ENCODE measurements at regions not wholly inside any gene's neighbourhood (a gene's known extent, or its start where the extent isn't known, plus 50 kb on each side); places are given as distances from the start of the nearest gene placed in this dataset.

DNA sequence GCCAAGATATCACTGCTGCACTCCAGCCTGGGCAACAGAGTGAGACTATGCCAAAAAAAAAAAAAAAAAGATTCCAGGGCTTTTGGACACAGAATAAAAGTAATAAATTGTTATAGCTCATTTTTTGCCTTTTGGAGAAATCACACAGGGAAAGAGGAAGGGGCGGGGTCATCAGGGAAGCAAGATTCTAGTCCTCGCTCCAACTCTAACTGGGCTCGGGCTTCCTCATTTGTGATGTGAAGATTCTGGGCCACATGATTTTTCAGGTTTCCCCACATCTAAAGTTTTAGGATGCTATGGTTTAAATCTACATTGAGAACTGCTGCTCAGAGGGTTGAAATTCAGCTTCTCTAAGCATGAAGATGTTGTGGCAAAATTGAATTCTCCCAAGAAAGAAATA, 179.3 kb upstream of the PLXNA2 start:
- TF ChIP-seq POU2F2 (IDR thresholded peaks at IDR 0.05; ENCODE audit: low read depth, low read length), result no peak
- TF ChIP-seq POLR2A (IDR thresholded peaks at IDR 0.05; ENCODE audit: low read depth, low read length), result no peak
- no peak for TF ChIP-seq SPI1 (IDR thresholded peaks at IDR 0.05; ENCODE audit: low read depth, low read length)
- FAIRE-seq (no peak), DNase-seq (ENCODE audit: insufficient read length, low spot score) (no peak)

DNA sequence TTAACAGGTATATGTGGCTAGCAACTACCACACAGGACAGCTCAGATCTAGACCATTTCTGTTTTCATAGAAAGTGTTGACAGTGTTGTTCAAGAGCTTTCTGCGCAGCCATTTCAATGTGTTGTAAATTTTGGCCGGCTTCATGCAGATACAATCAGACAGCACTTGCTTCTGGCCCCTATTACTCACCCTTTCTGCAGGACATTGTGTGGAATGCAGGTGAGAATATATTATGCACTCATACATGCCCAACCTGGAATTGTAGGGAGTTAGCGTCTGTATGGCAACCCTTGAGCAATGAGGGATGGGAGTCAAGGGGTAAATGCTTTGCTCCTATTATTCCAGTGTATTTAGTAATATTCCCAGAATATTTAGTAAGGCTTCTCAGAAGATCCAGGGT, 180.9 kb upstream of the PLXNA2 start:
- TF ChIP-seq SPI1 (IDR thresholded peaks at IDR 0.05; ENCODE audit: low read depth, low read length) (no peak), POU2F2 (IDR thresholded peaks at IDR 0.05; ENCODE audit: low read depth, low read length) (no peak), POLR2A (IDR thresholded peaks at IDR 0.05; ENCODE audit: low read depth, low read length) (no peak), POLR2AphosphoS5 (IDR thresholded peaks at IDR 0.05; ENCODE audit: low read depth, low read length) (no peak), PAX5 (IDR thresholded peaks at IDR 0.05; ENCODE audit: insufficient read depth, low read length, severe bottlenecking) (no peak), TAF1 (IDR thresholded peaks at IDR 0.05; ENCODE audit: low read depth, low read length) (no peak)
- no peak for FAIRE-seq
- no peak for DNase-seq (ENCODE audit: insufficient read length, low spot score)

DNA sequence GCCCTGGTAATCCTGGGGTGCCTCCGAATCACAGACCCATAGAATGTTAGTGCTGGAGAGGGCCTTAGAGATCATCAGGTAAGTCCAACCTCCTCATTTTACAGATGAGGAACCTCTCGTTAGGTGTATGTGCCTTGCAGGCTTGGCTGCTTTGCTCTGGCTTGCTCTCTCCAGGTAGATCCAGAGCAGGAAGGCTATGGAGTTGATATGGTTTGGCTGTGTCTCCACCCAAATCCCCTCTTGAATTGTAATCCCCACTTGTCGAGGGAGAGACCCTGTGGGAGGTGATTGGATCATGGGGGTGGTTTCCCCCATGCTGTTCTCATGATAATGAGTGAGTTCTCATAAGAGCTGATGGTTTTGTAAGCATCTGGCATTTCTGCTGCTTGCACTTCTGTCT, 186.0 kb upstream of the PLXNA2 start:
- TF ChIP-seq TAF1 (IDR thresholded peaks at IDR 0.05; ENCODE audit: low read depth, low read length), result no peak
- TF ChIP-seq SPI1 (IDR thresholded peaks at IDR 0.05; ENCODE audit: low read depth, low read length), result no peak
- no peak for TF ChIP-seq POU2F2 (IDR thresholded peaks at IDR 0.05; ENCODE audit: low read depth, low read length)

DNA sequence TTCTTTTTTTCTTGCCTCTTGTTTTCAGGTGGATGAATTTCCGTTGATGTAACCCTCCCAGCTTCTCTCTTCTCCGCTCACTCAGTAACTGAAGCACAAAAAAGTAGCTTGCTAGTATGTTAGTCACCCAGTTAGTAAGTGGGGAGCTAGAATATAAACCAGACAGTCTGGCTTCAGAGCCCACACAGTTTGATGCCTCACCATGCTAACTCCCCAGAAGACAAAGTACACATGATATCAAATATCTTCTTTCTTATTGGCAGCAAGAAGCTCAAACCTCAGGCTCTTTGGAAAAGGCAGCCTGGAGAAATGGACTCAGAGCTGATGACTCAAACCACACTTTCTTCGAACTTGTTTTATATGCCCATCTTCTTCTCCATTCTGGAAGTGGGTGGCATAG, 187.5 kb upstream of the PLXNA2 start:
- no peak for FAIRE-seq
- TF ChIP-seq POU2F2 (IDR thresholded peaks at IDR 0.05; ENCODE audit: low read depth, low read length), result no peak
- TF ChIP-seq TAF1 (IDR thresholded peaks at IDR 0.05; ENCODE audit: low read depth, low read length), result no peak
- TF ChIP-seq POLR2AphosphoS5 (IDR thresholded peaks at IDR 0.05; ENCODE audit: low read depth, low read length), result no peak

More for the DNA sequence above, 186.0 kb upstream of the PLXNA2 start:
- FAIRE-seq (no peak), DNase-seq (ENCODE audit: insufficient read length, low spot score) (no peak)

DNA sequence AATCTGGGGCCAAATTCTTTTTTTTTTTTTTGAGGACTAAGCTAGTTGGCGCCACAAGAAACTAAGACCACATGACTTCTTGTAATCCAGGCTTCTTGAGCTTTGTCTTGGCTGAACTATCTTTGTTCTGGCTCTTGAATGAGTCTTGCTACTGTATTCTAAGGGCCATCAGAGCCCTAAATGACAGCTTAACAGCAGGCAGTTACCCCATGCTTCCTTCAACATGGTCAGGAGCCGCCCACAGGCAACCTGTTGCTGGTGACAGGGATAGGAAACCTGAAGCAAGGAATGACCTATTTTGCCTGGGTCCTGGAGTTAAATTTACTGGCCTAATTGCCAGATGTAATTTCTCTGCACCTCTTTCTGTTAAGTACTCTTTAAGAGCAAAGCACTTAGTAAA, 188.2 kb upstream of the PLXNA2 start:
- no peak for TF ChIP-seq POLR2AphosphoS5 (IDR thresholded peaks at IDR 0.05; ENCODE audit: low read depth, low read length)
- TF ChIP-seq POU2F2 (IDR thresholded peaks at IDR 0.05; ENCODE audit: low read depth, low read length), result no peak
- no peak for TF ChIP-seq POLR2A (IDR thresholded peaks at IDR 0.05; ENCODE audit: low read depth, low read length)
- no peak for TF ChIP-seq PAX5 (IDR thresholded peaks at IDR 0.05; ENCODE audit: insufficient read depth, low read length, severe bottlenecking)
- no peak for TF ChIP-seq TAF1 (IDR thresholded peaks at IDR 0.05; ENCODE audit: low read depth, low read length)
- no peak for TF ChIP-seq SPI1 (IDR thresholded peaks at IDR 0.05; ENCODE audit: low read depth, low read length)
- FAIRE-seq (no peak), DNase-seq (ENCODE audit: insufficient read length, low spot score) (no peak)

More for the DNA sequence above, 187.5 kb upstream of the PLXNA2 start:
- DNase-seq (ENCODE audit: insufficient read length, low spot score), result no peak

DNA sequence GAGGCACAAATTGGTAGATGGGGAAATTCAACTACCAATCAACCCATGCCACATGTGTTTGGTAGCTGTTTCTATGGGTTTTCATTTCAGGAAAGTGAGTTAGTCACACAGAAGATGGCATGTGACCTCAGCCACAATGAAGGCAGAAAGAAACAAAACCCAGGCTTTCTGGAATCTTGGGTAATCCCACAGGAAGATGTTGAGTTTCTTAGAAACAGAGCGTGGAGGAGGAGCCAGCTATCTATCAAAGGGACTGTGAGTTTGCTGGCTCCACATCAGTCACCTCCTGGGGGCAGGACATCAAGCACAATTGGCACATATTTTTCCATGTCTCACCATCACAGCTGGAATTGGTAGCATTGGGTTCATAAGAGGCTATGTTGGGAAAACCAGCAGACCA, 188.9 kb upstream of the PLXNA2 start:
- FAIRE-seq (no peak), DNase-seq (ENCODE audit: insufficient read length, low spot score) (no peak)
- TF ChIP-seq POLR2AphosphoS5 (IDR thresholded peaks at IDR 0.05; ENCODE audit: low read depth, low read length) (no peak), POU2F2 (IDR thresholded peaks at IDR 0.05; ENCODE audit: low read depth, low read length) (no peak), SPI1 (IDR thresholded peaks at IDR 0.05; ENCODE audit: low read depth, low read length) (no peak), TAF1 (IDR thresholded peaks at IDR 0.05; ENCODE audit: low read depth, low read length) (no peak), PAX5 (IDR thresholded peaks at IDR 0.05; ENCODE audit: insufficient read depth, low read length, severe bottlenecking) (no peak), POLR2A (IDR thresholded peaks at IDR 0.05; ENCODE audit: low read depth, low read length) (no peak)

DNA sequence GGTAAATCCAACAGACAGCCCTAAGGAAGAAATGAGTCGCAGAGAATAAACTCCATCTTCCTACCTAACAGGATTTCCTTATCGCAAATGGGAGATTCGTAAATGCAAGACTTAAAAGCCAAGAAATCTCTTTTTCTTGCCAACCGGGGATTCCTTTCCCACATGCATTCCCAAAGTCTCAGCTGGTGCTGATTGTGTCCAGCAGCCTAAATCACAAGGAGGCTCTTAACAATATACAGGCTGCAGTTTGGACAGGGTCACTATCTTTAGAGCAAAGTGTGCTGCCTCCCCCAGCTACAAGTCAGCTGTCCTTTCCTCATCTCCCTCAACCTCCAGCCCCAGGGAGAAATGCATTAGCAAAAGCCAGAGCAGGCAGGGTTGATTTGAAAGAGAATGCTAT, 189.8 kb upstream of the PLXNA2 start:
- DNase-seq (ENCODE audit: insufficient read length, low spot score) (no peak), FAIRE-seq (no peak)
- TF ChIP-seq TAF1 (IDR thresholded peaks at IDR 0.05; ENCODE audit: low read depth, low read length), result no peak
- TF ChIP-seq SPI1 (IDR thresholded peaks at IDR 0.05; ENCODE audit: low read depth, low read length), result no peak
- no peak for TF ChIP-seq PAX5 (IDR thresholded peaks at IDR 0.05; ENCODE audit: insufficient read depth, low read length, severe bottlenecking)
- no peak for TF ChIP-seq POLR2A (IDR thresholded peaks at IDR 0.05; ENCODE audit: low read depth, low read length)
- no peak for TF ChIP-seq POLR2AphosphoS5 (IDR thresholded peaks at IDR 0.05; ENCODE audit: low read depth, low read length)
- no peak for TF ChIP-seq POU2F2 (IDR thresholded peaks at IDR 0.05; ENCODE audit: low read depth, low read length)

DNA sequence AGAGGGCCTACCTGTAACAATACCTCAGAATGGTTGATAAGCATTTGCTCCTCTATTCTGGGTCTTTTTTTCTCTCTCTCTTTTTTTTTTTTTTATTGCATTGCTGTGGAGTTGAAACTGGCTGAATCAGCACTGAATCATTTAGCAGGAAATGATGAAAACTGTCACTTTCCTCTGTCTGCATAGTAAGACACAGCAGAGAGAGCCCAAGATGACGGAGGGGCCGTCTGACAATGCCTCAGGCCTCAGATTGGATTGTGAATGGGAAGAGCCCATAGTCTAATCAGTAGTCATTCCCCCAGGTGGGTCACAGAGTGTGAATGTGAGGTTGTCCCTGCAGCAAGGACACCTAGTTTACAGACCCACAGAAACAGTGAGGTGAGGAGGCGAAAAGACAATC, 193.2 kb upstream of the PLXNA2 start:
- TF ChIP-seq SPI1 (IDR thresholded peaks at IDR 0.05; ENCODE audit: low read depth, low read length), result no peak
- no peak for TF ChIP-seq POLR2A (IDR thresholded peaks at IDR 0.05; ENCODE audit: low read depth, low read length)
- no peak for TF ChIP-seq TAF1 (IDR thresholded peaks at IDR 0.05; ENCODE audit: low read depth, low read length)
- TF ChIP-seq POLR2AphosphoS5 (IDR thresholded peaks at IDR 0.05; ENCODE audit: low read depth, low read length), result no peak
- no peak for TF ChIP-seq PAX5 (IDR thresholded peaks at IDR 0.05; ENCODE audit: insufficient read depth, low read length, severe bottlenecking)
- TF ChIP-seq POU2F2 (IDR thresholded peaks at IDR 0.05; ENCODE audit: low read depth, low read length), result no peak
- FAIRE-seq (no peak), DNase-seq (ENCODE audit: insufficient read length, low spot score) (no peak)

DNA sequence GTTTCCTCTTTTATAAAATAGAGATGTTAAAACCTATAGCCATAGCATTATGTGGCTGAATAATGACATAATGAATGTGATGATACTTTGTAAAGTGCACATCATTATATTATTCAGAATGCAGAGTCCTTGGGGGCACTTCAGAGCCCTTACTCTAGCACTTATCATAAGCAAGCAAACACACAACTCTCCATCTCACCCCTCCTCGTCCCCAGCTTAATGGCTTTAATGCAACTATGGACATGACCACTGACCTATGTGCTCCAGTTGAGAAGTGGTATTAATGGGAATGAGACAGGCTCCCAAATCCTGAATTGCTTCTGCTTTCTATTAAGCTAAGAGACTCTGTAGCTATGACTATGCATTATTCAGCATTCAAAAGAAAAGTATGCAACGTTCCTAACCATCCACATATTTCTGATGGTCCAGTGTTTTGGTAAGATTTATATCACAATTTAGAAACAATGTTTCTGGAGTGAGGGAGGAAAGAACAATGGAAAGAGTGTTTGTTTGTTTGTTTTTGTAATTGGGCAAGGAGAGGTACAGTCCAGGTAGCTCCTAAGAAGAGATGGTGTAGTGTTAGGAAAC, 194.0 kb upstream of the PLXNA2 start:
- no peak for TF ChIP-seq POLR2A (IDR thresholded peaks at IDR 0.05; ENCODE audit: low read depth, low read length)
- no peak for TF ChIP-seq POU2F2 (IDR thresholded peaks at IDR 0.05; ENCODE audit: low read depth, low read length)
- TF ChIP-seq SPI1 (IDR thresholded peaks at IDR 0.05; ENCODE audit: low read depth, low read length), result no peak
- TF ChIP-seq PAX5 (IDR thresholded peaks at IDR 0.05; ENCODE audit: insufficient read depth, low read length, severe bottlenecking), result no peak
- TF ChIP-seq TAF1 (IDR thresholded peaks at IDR 0.05; ENCODE audit: low read depth, low read length), result no peak
- no peak for TF ChIP-seq POLR2AphosphoS5 (IDR thresholded peaks at IDR 0.05; ENCODE audit: low read depth, low read length)
- no peak for DNase-seq (ENCODE audit: insufficient read length, low spot score)
- no peak for FAIRE-seq

DNA sequence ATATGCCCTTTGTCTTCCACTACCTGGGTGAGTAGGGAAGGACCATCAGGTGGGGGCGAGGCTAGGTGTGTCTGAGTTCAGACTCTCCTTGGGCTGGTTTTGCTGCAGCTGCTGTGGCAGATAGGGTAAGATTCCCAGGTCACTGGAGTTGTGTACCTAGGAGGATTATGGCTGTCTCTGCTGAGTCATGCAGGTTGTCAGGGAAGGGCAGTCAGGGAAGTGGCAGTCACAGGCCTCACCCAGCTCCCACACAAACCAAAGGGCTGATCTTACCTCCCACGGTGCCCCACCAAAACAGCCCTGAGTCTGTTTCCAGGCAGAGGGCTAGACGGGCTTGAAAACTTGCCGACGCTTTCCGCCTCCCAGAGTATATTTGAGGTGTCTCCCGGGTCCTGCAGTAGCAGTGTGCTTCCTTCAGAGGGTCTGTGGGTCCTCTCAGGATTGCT, 201.6 kb upstream of the PLXNA2 start:
- FAIRE-seq, result no peak
- DNase-seq (ENCODE audit: insufficient read length, low spot score), result no peak
- TF ChIP-seq SPI1 (IDR thresholded peaks at IDR 0.05; ENCODE audit: low read depth, low read length) (no peak), POU2F2 (IDR thresholded peaks at IDR 0.05; ENCODE audit: low read depth, low read length) (no peak), PAX5 (IDR thresholded peaks at IDR 0.05; ENCODE audit: insufficient read depth, low read length, severe bottlenecking) (no peak), TAF1 (IDR thresholded peaks at IDR 0.05; ENCODE audit: low read depth, low read length) (no peak), POLR2A (IDR thresholded peaks at IDR 0.05; ENCODE audit: low read depth, low read length) (no peak), POLR2AphosphoS5 (IDR thresholded peaks at IDR 0.05; ENCODE audit: low read depth, low read length) (no peak)

Data from GM12891 (cell line).